Neural cell (in vitro differentiated cells): ENCODE measurements at regions not wholly inside any gene's neighbourhood (a gene's known extent, or its start where the extent isn't known, plus 50 kb on each side); places are given as distances from the start of the nearest gene placed in this dataset.

Experiments used
- H2AFZ ChIP-seq: fragments of 200-600, 300-800 bp; sonication (generic), shearing (Covaris generic); 2 replicates; pipeline ENCODE4 v1.6.0; 2014; ENCODE audit warnings: low read depth, mild to moderate bottlenecking, antibody characterized with exemption, low read length, moderate library complexity
- H3F3A ChIP-seq: fragments of 200-600 bp; shearing (Covaris generic); 2 replicates; pipeline ENCODE4 v1.6.1; 2016; ENCODE audit warnings: mild to moderate bottlenecking, moderate library complexity, mixed read lengths, antibody characterized with exemption, low read length; ENCODE audit not compliant: insufficient read depth, poor library complexity, severe bottlenecking
- H3K27ac ChIP-seq: fragments of 200-600, 300-800 bp; sonication (generic), shearing (Covaris generic); 2 replicates; pipeline ENCODE4 v1.5.1; 2014; ENCODE audit warnings: mild to moderate bottlenecking, low read length, moderate library complexity
- H3K27me3 ChIP-seq: fragments of 300-800, 200-600 bp; sonication (generic), shearing (Covaris generic); 2 replicates; pipeline ENCODE4 v1.6.0; 2014; ENCODE audit warnings: mild to moderate bottlenecking, low read depth, low read length, moderate library complexity; ENCODE audit not compliant: insufficient read depth
- H3K36me3 ChIP-seq: fragments of 300-800, 200-600 bp; sonication (generic), shearing (Covaris generic); 2 replicates; pipeline ENCODE4 v1.5.1; 2014; ENCODE audit warnings: mild to moderate bottlenecking, antibody characterized with exemption, low read length, moderate library complexity; ENCODE audit not compliant: insufficient read depth
- H3K4me2 ChIP-seq: fragments of 300-800, 200-600 bp; sonication (generic), shearing (Covaris generic); 2 replicates; pipeline ENCODE4 v1.6.0; 2014; ENCODE audit warnings: mild to moderate bottlenecking, low read length
- H3K4me3 ChIP-seq: fragments of 300-800, 200-600 bp; sonication (generic), shearing (Covaris generic); 2 replicates; pipeline ENCODE4 v1.5.1; 2014; ENCODE audit warnings: mild to moderate bottlenecking, low read length, moderate library complexity
- H3K79me2 ChIP-seq: fragments of 200-600 bp; shearing (Covaris generic); replicated peaks from 2 replicates; pipeline ENCODE4 v1.6.0; 2014; ENCODE audit warnings: mild to moderate bottlenecking, low read length, moderate library complexity; ENCODE audit not compliant: insufficient read depth
- H3K9ac ChIP-seq: fragments of 300-800, 200-600 bp; sonication (generic), shearing (Covaris generic); 2 replicates; pipeline ENCODE4 v1.6.1; 2016; ENCODE audit warnings: mild to moderate bottlenecking, low read length, mixed read lengths
- H3K9me2 ChIP-seq: fragments of 200-600 bp; shearing (Covaris generic); 2 replicates; pipeline ENCODE4 v1.6.1; 2016; ENCODE audit warnings: mild to moderate bottlenecking, low read length, mixed read lengths; ENCODE audit not compliant: insufficient read depth
- H3K9me3 ChIP-seq: fragments of 200-600, 300-800 bp; sonication (generic), shearing (Covaris generic); 2 replicates; pipeline ENCODE4 v1.6.1; 2016; ENCODE audit warnings: mild to moderate bottlenecking, mixed run types, low read length, moderate library complexity, mixed read lengths
- H4K20me1 ChIP-seq: fragments of 200-600 bp; shearing (Covaris generic); 2 replicates; pipeline ENCODE4 v1.6.1; 2016; ENCODE audit warnings: mild to moderate bottlenecking, mixed run types; ENCODE audit not compliant: insufficient read depth
- EP300 ChIP-seq: fragments of 450-650 bp; conservative IDR thresholded peaks from 2 replicates; pipeline ENCODE4 v1.6.1; 2014; ENCODE audit warnings: antibody characterized with exemption, mild to moderate bottlenecking, moderate library complexity; ENCODE audit not compliant: poor library complexity, severe bottlenecking
- EZH2 ChIP-seq: fragments of 200-600, 300-800 bp; shearing (Covaris generic), sonication (generic); IDR thresholded peaks from 2 replicates; pipeline ENCODE4 v1.6.1; 2014; ENCODE audit warnings: antibody characterized with exemption, low read length, borderline replicate concordance, mild to moderate bottlenecking; ENCODE audit not compliant: insufficient read depth, poor library complexity, severe bottlenecking
- MXI1 ChIP-seq: fragments of 450-650 bp; conservative IDR thresholded peaks from 2 replicates; pipeline ENCODE4 v1.6.1; 2014; ENCODE audit warnings: antibody characterized with exemption, mild to moderate bottlenecking; ENCODE audit not compliant: poor library complexity, severe bottlenecking
- POLR2AphosphoS5 ChIP-seq: IDR thresholded peaks from 2 replicates; pipeline ENCODE4 v1.6.1; 2012
- RAD21 ChIP-seq: fragments of 450-650 bp; conservative IDR thresholded peaks from 2 replicates; pipeline ENCODE4 v1.6.1; 2014; ENCODE audit warnings: antibody characterized with exemption, mild to moderate bottlenecking, moderate library complexity
- SMC3 ChIP-seq: fragments of 450-650 bp; conservative IDR thresholded peaks from 2 replicates; pipeline ENCODE4 v1.6.1; 2014; ENCODE audit warnings: antibody characterized with exemption, mild to moderate bottlenecking, moderate library complexity; ENCODE audit not compliant: poor library complexity
- TAF1 ChIP-seq: IDR thresholded peaks from 2 replicates; pipeline ENCODE4 v1.6.1; 2012; ENCODE audit warnings: low read depth
- TF ChIP-seq, protein P1 (sequence below): IDR thresholded peaks from 2 replicates; pipeline ENCODE4 v1.6.1; 2012; ENCODE audit warnings: borderline replicate concordance
- TF ChIP-seq, protein P2 (sequence below): fragments of 450-650 bp; IDR thresholded peaks from 2 replicates; pipeline ENCODE4 v1.5.1; 2014; ENCODE audit warnings: antibody characterized with exemption, mild to moderate bottlenecking, moderate library complexity; ENCODE audit not compliant: poor library complexity, severe bottlenecking

DNA sequence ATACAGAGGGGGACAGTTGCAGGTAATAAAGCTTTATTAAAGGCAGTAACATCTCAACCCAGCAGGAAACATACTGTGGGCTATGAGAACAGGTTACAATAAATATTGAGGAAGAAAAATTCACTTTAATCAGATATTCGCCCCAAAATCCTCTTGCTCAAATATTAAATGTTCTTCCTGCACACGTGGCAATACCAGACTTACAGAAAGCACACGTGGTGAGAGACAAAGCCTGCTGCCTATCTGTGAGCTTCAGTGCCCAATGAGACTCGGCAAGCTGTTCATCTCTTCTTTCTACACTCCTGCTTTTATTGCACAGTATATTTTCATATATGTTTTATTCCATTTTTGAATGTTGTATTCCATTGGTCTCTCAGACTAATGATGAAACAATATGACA lies 113.2 kb downstream of the OR13A1 start:
- Histone ChIP-seq H3K9ac (no peak overlapping the region), H3K27ac (no peak overlapping the region), H3K27me3 (no peaks in the 10 kb centered on the region), H3K79me2 (no peaks in the 10 kb centered on the region), H3K9me3 (no peaks in the 10 kb centered on the region), H3K36me3 (no peaks in the 10 kb centered on the region), H2AFZ (no peak overlapping the region), H3K4me3 (no peak overlapping the region), H3K9me2 (no peaks in the 10 kb centered on the region), H3K4me2 (no peak overlapping the region), H3F3A (no peaks in the 10 kb centered on the region), H4K20me1 (no peaks in the 10 kb centered on the region)
- TF ChIP-seq, protein P1, sequence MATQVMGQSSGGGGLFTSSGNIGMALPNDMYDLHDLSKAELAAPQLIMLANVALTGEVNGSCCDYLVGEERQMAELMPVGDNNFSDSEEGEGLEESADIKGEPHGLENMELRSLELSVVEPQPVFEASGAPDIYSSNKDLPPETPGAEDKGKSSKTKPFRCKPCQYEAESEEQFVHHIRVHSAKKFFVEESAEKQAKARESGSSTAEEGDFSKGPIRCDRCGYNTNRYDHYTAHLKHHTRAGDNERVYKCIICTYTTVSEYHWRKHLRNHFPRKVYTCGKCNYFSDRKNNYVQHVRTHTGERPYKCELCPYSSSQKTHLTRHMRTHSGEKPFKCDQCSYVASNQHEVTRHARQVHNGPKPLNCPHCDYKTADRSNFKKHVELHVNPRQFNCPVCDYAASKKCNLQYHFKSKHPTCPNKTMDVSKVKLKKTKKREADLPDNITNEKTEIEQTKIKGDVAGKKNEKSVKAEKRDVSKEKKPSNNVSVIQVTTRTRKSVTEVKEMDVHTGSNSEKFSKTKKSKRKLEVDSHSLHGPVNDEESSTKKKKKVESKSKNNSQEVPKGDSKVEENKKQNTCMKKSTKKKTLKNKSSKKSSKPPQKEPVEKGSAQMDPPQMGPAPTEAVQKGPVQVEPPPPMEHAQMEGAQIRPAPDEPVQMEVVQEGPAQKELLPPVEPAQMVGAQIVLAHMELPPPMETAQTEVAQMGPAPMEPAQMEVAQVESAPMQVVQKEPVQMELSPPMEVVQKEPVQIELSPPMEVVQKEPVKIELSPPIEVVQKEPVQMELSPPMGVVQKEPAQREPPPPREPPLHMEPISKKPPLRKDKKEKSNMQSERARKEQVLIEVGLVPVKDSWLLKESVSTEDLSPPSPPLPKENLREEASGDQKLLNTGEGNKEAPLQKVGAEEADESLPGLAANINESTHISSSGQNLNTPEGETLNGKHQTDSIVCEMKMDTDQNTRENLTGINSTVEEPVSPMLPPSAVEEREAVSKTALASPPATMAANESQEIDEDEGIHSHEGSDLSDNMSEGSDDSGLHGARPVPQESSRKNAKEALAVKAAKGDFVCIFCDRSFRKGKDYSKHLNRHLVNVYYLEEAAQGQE, result no peak
- TF ChIP-seq SMC3 (no peak), EP300 (no peak), EZH2 (no peak), TAF1 (no peak), MXI1 (no peak), POLR2AphosphoS5 (no peak), RAD21 (no peak)
- TF ChIP-seq, protein P2, sequence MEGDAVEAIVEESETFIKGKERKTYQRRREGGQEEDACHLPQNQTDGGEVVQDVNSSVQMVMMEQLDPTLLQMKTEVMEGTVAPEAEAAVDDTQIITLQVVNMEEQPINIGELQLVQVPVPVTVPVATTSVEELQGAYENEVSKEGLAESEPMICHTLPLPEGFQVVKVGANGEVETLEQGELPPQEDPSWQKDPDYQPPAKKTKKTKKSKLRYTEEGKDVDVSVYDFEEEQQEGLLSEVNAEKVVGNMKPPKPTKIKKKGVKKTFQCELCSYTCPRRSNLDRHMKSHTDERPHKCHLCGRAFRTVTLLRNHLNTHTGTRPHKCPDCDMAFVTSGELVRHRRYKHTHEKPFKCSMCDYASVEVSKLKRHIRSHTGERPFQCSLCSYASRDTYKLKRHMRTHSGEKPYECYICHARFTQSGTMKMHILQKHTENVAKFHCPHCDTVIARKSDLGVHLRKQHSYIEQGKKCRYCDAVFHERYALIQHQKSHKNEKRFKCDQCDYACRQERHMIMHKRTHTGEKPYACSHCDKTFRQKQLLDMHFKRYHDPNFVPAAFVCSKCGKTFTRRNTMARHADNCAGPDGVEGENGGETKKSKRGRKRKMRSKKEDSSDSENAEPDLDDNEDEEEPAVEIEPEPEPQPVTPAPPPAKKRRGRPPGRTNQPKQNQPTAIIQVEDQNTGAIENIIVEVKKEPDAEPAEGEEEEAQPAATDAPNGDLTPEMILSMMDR, result no peak

DNA sequence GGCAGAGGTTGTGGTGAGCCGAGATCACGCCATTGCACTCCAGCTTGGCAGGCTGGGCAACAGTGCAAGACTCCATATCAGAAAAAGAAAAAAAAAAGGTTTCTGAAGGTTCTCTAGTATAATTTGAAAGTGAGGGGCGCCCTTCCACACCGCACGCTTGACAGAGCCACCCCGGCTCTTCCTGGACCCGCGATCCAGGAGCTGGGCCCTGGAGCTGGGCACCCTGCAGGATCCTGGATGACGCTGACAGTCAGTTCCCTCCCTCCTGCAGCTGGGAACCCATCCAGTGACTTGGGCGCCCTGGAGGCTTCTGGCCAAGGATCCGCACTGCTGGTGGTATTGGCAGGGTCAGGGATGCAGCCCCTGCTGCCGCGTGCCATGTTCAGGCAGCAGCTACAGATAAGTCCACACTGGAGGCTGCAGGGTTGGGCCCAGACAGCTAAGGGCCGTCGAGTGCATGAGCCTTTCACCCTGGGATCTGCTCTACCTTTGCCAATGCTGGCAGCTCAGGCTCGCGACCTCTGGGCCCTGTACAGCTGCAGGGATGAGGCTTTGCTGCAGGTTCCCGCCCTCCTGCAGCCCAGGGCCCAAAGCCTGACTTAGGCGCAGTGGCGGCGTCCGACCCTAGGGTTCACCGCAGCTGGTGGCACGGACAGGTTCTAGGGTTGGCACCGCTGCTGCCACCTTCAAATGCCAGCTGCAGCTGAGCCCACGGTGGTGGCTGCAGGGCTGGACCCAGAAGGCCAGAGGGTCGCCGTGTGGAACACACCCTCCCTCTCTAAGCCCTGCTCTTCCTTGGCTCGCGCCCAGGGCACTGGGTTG lies 110.2 kb downstream of the OR13A1 start:
- H3K4me2 ChIP-seq, result no peak overlapping the region
- H3K9me3 ChIP-seq, result no peaks in the 10 kb centered on the region
- no peaks in the 10 kb centered on the region for H3K27me3 ChIP-seq
- H3K79me2 ChIP-seq, result no peaks in the 10 kb centered on the region
- no peaks in the 10 kb centered on the region for H3K9me2 ChIP-seq
- TF ChIP-seq, protein P1, result no peak
- TF ChIP-seq RAD21, result no peak
- no peak for TF ChIP-seq EP300
- no peak for TF ChIP-seq TAF1
- no peak for TF ChIP-seq SMC3
- TF ChIP-seq, protein P2, result no peak
- TF ChIP-seq POLR2AphosphoS5, result no peak
- TF ChIP-seq EZH2, result no peak
- no peak for TF ChIP-seq MXI1
- H3K27ac ChIP-seq, result no peak overlapping the region
- no peaks in the 10 kb centered on the region for H3K36me3 ChIP-seq
- H2AFZ ChIP-seq, result no peak overlapping the region
- no peak overlapping the region for H3K9ac ChIP-seq
- no peak overlapping the region for H3K4me3 ChIP-seq
- H3F3A ChIP-seq, result no peaks in the 10 kb centered on the region
- H4K20me1 ChIP-seq, result no peaks in the 10 kb centered on the region
